Lower leg skin (tissue), 3 donors: ENCODE measurements at regions not wholly inside any gene's neighbourhood (a gene's known extent, or its start where the extent isn't known, plus 50 kb on each side); places are given as distances from the start of the nearest gene placed in this dataset.

Experiments used
- POLR2A ChIP-seq, 2 donors: fragments of 450-650 bp; IDR thresholded peaks; one replicate each; pipeline ENCODE4 v1.6.1; 2016 to 2017; ENCODE audit warnings: antibody characterized with exemption in 2 of 2, mild to moderate bottlenecking in 1 of 2, moderate library complexity in 1 of 2
- TF ChIP-seq, protein P1 (sequence below), 3 donors: fragments of 450-650 bp; IDR thresholded peaks; one replicate each; pipeline ENCODE4 v1.5.1; 2016; ENCODE audit warnings: antibody characterized with exemption in 3 of 3, mild to moderate bottlenecking in 3 of 3, moderate library complexity in 2 of 3

DNA sequence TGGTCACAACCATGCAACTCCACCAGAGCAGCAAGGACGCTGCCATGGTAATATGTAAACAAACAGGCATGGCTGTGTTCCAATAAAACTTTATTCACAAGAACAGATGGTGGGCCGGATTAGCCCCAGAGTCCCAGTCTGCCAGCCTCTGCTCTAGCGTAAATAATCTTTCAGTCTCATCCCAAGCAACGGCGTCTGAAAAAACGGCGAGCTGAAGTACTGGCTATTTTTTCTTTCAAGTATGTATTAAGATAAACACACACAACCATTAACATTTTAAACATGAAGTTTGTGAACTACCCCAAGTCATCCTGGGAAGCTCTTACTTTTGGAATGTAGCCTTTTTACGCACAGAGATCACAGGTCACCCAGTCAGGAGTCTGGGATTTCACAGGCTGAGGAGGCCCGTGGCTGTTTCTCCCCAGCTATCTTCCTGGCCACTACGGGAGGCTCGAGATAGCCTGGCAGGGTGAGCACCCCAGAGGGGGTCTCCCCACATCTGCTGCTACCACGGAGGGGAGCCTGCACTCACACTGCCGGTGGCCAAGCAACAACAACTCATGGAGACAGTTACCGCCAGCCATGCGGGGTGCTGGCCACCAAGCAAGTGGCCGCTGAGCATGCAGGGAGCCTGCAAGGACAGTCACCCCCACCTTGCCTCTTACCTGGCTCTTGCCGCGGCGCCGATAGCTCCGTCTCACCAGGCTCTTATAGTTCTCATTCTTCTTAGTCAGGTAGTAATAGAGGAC lies 124.6 kb downstream of the RFLNA start:
- TF ChIP-seq, protein P1, sequence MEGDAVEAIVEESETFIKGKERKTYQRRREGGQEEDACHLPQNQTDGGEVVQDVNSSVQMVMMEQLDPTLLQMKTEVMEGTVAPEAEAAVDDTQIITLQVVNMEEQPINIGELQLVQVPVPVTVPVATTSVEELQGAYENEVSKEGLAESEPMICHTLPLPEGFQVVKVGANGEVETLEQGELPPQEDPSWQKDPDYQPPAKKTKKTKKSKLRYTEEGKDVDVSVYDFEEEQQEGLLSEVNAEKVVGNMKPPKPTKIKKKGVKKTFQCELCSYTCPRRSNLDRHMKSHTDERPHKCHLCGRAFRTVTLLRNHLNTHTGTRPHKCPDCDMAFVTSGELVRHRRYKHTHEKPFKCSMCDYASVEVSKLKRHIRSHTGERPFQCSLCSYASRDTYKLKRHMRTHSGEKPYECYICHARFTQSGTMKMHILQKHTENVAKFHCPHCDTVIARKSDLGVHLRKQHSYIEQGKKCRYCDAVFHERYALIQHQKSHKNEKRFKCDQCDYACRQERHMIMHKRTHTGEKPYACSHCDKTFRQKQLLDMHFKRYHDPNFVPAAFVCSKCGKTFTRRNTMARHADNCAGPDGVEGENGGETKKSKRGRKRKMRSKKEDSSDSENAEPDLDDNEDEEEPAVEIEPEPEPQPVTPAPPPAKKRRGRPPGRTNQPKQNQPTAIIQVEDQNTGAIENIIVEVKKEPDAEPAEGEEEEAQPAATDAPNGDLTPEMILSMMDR (IDR thresholded peaks at IDR 0.05): no peak
- TF ChIP-seq POLR2A (IDR thresholded peaks at IDR 0.05): no peak
